ENCODE measurements at regions not wholly inside any gene's neighbourhood (a gene's known extent, or its start where the extent isn't known, plus 50 kb on each side); places are given as distances from the start of the nearest gene placed in this dataset.

DNA sequence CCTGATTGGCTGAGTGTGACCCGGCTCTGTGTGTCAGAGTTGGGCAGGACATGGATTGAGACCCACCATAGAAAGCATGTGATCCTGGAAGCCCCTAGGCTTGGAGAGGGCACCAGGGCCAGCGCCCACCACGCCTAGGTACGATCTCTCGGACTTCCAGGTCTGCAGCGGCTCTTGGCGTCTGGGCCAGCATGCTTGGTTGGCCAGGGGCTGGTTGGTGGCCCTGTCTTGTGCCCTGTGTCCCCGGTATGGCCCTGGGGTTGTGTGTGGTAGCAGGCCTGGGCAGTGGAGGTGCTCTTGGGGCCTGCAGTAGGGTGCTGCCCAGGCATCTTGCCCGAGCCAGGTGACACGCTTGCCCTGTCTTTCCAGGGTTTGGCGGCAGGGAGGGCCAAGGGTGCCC lies 210.6 kb downstream of the UBE3A start:
- TF ChIP-seq POLR2A (IDR thresholded peaks at IDR 0.05; ENCODE audit: extremely low read depth, insufficient read length) = no peak
- TF ChIP-seq, protein P1, sequence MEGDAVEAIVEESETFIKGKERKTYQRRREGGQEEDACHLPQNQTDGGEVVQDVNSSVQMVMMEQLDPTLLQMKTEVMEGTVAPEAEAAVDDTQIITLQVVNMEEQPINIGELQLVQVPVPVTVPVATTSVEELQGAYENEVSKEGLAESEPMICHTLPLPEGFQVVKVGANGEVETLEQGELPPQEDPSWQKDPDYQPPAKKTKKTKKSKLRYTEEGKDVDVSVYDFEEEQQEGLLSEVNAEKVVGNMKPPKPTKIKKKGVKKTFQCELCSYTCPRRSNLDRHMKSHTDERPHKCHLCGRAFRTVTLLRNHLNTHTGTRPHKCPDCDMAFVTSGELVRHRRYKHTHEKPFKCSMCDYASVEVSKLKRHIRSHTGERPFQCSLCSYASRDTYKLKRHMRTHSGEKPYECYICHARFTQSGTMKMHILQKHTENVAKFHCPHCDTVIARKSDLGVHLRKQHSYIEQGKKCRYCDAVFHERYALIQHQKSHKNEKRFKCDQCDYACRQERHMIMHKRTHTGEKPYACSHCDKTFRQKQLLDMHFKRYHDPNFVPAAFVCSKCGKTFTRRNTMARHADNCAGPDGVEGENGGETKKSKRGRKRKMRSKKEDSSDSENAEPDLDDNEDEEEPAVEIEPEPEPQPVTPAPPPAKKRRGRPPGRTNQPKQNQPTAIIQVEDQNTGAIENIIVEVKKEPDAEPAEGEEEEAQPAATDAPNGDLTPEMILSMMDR (IDR thresholded peaks at IDR 0.05; ENCODE audit: low read depth, low read length) = no peak
- no peak for TF ChIP-seq MYC (IDR thresholded peaks at IDR 0.05; ENCODE audit: low read depth, low read length)

Measured in NB4 (cell line).